Hepatocyte (in vitro differentiated cells): ENCODE measurements at regions not wholly inside any gene's neighbourhood (a gene's known extent, or its start where the extent isn't known, plus 50 kb on each side); places are given as distances from the start of the nearest gene placed in this dataset.

ENCODE experiments used
- EZH2 ChIP-seq: fragments of 200-600 bp; sonication (generic); IDR thresholded peaks from 2 replicates; pipeline ENCODE4 v1.6.1; 2016; ENCODE audit warnings: antibody characterized with exemption, mild to moderate bottlenecking, borderline replicate concordance
- EZH2phosphoT487 ChIP-seq: fragments of 200-600 bp; sonication (generic); IDR thresholded peaks from one replicate; pipeline ENCODE4 v1.6.1; 2018; ENCODE audit warnings: antibody characterized with exemption, mild to moderate bottlenecking, low read depth, moderate library complexity; ENCODE audit not compliant: unreplicated experiment, severe bottlenecking
- TF ChIP-seq, protein P1 (sequence below): fragments of 200-600 bp; sonication (generic); IDR thresholded peaks from 2 replicates; pipeline ENCODE4 v1.5.1; 2016; ENCODE audit warnings: antibody characterized with exemption, mild to moderate bottlenecking; ENCODE audit not compliant: poor library complexity

DNA sequence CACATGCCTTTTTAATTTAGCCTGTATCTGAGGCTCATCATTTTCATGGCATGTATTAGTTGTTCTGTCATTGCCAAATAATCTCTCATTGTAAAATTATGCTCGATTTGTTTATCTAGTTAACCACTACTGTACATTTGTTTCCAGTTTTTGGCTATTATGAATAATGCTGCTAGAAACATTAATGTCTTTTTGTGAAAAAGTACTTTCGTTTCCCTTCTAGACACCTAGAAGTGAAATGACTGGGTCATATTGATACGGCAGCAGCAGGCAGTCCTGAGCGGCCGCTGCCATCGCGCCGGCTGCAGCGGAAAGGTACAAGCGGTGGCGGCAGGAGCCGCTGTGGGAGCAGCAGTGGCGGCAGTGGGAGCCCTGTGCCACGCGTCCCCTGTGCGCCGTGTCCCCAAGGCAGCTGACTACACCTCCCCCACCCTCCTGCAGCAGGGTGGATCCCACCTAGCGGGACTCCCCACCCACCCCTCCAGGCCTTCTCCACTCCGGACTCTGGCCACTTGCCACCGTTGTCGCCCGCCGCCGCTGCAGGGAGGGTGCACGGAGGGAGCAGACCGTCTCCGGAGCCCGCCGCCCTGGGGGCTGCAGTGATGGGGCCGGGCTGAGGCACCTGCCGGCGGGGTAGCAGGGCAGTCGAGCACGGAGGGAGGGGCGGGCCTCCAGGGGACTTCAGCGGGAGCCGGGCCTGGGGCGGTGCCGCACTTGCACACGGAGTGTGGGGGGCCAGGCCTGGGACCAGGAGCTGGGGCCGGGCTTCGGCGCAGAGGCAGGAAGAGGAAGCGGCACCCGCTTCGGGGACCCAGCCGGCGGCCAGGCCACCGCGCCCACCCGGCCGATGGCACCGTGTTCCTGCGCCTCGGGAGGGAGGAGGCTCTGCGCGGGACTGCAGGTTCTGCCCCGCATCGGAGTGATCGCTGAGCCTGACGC lies 66.8 kb upstream of the RGS7 start:
- TF ChIP-seq, protein P1, sequence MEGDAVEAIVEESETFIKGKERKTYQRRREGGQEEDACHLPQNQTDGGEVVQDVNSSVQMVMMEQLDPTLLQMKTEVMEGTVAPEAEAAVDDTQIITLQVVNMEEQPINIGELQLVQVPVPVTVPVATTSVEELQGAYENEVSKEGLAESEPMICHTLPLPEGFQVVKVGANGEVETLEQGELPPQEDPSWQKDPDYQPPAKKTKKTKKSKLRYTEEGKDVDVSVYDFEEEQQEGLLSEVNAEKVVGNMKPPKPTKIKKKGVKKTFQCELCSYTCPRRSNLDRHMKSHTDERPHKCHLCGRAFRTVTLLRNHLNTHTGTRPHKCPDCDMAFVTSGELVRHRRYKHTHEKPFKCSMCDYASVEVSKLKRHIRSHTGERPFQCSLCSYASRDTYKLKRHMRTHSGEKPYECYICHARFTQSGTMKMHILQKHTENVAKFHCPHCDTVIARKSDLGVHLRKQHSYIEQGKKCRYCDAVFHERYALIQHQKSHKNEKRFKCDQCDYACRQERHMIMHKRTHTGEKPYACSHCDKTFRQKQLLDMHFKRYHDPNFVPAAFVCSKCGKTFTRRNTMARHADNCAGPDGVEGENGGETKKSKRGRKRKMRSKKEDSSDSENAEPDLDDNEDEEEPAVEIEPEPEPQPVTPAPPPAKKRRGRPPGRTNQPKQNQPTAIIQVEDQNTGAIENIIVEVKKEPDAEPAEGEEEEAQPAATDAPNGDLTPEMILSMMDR: peak; percentile 13
- TF ChIP-seq EZH2 (no peak), EZH2phosphoT487 (no peak)
